ENCODE measurements at regions not wholly inside any gene's neighbourhood (a gene's known extent, or its start where the extent isn't known, plus 50 kb on each side); places are given as distances from the start of the nearest gene placed in this dataset.
"Not testable (repeated sequence)": the region's sequence is repeated elsewhere in the genome, so short reads cannot be mapped to it uniquely, and the experiment has no call there.

DNA sequence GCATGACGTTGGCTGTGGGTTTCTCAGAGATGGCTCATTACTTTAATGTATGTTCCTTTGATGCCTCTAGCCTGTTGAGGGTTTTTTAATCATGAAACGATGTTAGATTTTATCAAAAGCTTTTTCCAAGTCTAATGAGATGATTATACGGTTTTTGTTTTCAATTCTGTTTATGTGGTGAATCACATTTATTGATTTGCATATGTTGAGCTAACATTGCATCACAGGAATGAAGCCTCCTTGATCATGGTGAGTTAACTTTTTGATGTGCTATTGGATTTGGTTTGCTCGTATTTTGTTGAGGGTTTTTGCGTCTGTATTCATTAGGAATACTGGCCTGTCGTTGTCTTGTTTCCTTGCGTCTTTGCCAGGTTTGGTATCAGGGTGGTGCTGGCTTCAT lies 52.3 kb upstream of the PTPN12 start:
- no peak for TF ChIP-seq CTCF (IDR thresholded peaks at IDR 0.05)
- DNase-seq (ENCODE audit: low spot score) = no peak
- ATAC-seq (ENCODE audit: low FRiP score) = no peak

DNA sequence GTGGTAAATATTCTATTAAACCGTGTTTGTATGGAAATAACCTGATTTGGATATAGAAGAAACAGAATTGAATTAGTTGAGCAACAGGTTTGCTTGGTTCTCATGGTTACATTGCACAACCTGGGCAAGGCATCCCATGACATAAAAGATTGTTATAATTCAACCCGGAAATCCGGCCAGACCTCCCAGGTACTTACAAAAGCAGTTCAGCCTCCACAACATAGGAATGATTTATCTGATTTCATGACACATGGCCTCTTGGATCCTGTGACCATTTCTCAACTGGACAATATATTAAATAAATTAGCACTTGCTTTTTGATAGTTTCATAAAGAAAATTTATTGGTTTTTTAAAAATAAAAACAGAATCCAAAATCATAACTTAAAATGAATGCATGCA lies 55.1 kb upstream of the PTPN12 start:
- ATAC-seq (ENCODE audit: low FRiP score) (peak; percentile 63), DNase-seq (ENCODE audit: low spot score) (no peak)
- TF ChIP-seq CTCF (IDR thresholded peaks at IDR 0.05) = no peak

DNA sequence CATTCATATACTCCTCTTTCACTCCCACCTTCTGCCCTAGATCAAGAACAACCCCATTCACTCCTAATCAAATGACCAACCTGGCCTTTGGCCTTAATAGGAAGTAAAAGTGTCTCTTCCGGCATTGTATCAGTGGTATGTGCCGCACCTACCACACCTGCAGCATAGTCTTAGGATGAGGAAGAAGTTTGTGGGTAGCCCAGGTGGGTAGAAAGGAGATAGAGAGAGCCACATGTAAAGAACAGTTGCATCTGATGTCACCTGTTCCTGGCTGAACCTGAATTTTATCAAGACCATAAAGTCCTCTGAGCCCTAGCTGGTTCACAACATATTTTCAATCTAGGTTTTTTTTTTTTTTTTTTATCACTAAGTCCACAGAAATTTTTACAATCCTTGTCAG lies 55.5 kb upstream of the PTPN12 start:
- ATAC-seq (ENCODE audit: low FRiP score) (no peak), DNase-seq (ENCODE audit: low spot score) (no peak)
- no peak for TF ChIP-seq CTCF (IDR thresholded peaks at IDR 0.05)

GRCh38 chr7:77480102-77480627 lies 56.9 kb upstream of the PTPN12 start:
- not testable (repeated sequence) for DNase-seq (ENCODE audit: low spot score)
- peak; percentile 31 for ATAC-seq (ENCODE audit: low FRiP score)

DNA sequence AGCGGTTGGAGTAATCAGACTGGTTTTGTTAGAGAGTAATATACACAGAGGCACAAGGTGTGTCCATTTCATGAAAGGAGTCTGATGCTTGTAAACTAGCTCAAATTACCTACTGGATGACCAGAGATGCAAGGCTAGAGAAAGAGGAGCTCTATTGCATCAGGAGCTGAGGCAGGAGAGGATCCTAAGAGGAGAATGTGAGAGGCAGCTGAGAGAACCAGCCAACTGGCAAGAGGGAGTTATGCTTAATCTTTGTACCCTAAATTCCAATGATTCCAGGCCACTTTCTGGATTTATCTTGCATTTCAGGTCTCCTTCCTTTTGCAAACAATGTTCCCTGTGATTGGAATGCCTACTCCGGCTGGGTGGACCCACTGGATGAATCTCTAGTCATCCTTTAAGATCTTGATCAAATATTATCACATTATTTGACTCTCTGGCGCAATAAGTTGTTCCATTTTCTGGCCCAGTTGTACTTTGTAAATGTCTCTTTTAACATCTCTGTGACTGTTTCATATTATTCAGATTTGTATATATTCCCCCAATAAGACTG lies 57.5 kb upstream of the PTPN12 start:
- ATAC-seq (ENCODE audit: low FRiP score) (peak; percentile 65), DNase-seq (ENCODE audit: low spot score) (no peak)
- TF ChIP-seq CTCF (IDR thresholded peaks at IDR 0.05) = no peak

GRCh38 chr7:77476871-77477270 lies 60.2 kb upstream of the PTPN12 start:
- ATAC-seq (ENCODE audit: low FRiP score) = no peak
- no peak for DNase-seq (ENCODE audit: low spot score)
- no peak for TF ChIP-seq CTCF (IDR thresholded peaks at IDR 0.05)

GRCh38 chr7:77475181-77475580 lies 59.0 kb upstream of the GSAP start:
- TF ChIP-seq CTCF (IDR thresholded peaks at IDR 0.05) = no peak
- DNase-seq (ENCODE audit: low spot score) = no peak
- no peak for ATAC-seq (ENCODE audit: low FRiP score)
